NCI-H1417 (cell line): ENCODE measurements at regions not wholly inside any gene's neighbourhood (a gene's known extent, or its start where the extent isn't known, plus 50 kb on each side); places are given as distances from the start of the nearest gene placed in this dataset.

Source experiments
- DNase-seq, 3 experiments: peaks; one replicate each; lab custom pipeline; 2025; lab: John Stamatoyannopoulos, UW

DNA sequence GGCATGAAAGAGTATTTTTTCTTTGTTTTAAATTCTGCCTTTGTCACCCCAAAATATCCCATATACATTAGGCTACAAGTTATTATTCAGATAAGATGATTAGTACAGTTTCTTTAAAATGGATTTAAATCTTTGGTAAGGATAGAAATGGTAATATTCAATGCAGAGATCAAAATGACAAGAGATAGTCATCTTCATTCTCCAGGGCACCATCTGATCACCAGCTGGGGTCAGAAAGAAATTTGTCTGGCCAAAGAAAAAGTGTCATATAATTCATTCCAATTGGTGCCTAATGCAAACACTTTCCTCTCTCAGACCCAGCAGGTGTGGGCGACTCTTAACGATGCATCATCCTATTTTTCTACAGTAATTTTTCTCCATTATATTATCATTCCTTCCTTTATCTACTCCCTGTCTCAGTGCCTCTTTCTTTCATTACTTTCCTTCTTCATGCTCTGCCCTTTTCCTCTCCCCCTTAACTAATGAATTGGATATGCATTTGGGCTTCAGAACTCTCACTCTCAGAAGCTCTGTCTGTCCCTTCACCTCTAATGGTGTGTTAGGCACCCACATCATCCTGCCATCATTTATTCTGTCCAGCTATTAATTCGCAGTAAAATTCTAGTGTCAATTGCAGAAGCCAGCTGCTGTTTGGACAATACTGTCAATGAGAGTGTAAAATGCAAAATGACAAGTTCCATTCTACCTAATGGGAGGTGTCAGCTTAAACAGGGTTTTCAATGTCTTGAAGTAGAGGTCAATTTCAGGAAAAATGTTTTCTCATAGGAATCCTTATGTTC, 570.5 kb downstream of the TDRD15 start:
- DNase-seq, result peak in 1 of 3 experiments; percentile 19

DNA sequence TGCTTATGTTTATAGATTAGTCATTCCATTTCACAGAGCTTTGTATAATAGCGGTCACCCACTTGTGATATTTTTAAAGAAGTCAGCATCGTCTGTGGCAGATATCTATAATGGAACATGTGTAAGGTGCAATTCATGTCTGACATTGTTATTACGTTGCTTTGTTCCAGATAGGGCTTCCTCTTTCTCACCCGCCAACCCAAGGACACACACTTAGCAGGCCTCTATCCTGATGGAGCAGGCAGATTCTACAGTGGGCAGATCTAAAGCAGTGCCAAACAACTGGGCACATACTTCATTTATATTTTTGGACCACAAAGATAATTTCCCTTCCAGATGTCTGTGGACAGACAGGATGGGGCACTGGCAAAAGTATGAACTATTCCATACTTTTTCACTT, 573.1 kb downstream of the TDRD15 start:
- DNase-seq, result no peak

DNA sequence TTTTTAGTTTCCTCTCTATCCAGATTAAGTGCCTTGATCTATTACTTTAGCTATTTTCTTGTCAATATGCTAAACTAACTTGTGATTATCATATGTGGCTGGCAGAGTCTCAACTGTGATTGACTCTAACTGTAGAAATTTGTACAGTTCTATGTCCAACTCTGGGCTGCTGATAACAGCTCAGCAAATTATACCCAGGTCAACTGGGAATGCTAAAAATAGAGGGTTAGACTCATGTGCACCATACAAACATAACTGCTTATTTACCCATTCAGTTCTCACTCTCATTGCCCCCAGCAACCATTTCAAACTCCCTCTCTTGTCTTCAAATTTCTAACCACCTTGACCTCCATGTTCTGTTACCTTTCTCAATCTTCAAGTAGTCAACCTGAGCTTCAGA, 576.9 kb downstream of the TDRD15 start:
- no peak for DNase-seq

- DNase-seq, result no peak
Observed at GRCh38 chr2:21710031-21710430, 586.3 kb downstream of the TDRD15 start.

- DNase-seq, result no peak
Observed at GRCh38 chr2:21710496-21710895, 586.7 kb downstream of the TDRD15 start.

- DNase-seq, result no peak
Observed at GRCh38 chr2:21715887-21716286, 592.1 kb downstream of the TDRD15 start.

- DNase-seq, result peak in 1 of 3 experiments; percentile 11
Observed at GRCh38 chr2:21727101-21727500, 603.3 kb downstream of the TDRD15 start.

DNA sequence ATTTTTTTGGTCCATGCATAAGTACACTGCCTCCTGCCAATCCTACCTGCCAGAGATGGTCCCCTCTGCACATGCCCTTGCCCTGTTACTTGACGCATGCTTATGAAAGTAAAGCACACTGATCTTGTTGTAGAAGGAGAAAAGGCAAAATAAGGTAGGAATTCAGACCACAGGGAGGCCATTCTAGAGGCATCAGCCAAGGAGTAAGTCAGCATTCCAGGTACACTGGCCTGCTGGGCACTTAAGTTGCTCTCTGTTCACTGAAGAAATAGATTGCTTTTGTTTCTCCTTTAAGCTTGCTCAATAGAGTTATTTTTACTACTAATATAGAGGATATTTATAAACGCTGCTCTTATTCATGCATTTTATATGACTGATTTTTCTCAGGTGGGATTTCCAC, 604.4 kb downstream of the TDRD15 start:
- no peak for DNase-seq

- no peak for DNase-seq
Observed at GRCh38 chr2:21730141-21730540, 606.4 kb downstream of the TDRD15 start.

DNA sequence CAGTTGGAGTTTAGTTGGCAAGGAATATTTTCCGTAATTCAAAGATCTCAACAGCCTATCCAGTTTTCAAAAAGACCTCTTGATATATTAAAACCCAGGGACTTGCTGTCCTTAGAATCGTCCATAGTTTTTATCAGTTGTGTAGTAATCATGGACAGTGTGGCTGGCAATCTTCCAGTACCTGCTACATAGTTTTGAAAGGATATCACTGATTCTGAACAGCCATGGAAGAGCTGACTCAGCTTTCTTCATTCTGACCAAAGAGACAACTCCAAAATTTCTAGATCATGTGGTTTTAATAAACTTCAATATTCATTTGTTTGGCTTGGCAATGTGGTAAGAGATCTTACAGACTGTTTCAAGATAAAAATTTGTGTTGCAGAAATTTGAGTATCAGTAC, 616.7 kb downstream of the TDRD15 start:
- no peak for DNase-seq

DNA sequence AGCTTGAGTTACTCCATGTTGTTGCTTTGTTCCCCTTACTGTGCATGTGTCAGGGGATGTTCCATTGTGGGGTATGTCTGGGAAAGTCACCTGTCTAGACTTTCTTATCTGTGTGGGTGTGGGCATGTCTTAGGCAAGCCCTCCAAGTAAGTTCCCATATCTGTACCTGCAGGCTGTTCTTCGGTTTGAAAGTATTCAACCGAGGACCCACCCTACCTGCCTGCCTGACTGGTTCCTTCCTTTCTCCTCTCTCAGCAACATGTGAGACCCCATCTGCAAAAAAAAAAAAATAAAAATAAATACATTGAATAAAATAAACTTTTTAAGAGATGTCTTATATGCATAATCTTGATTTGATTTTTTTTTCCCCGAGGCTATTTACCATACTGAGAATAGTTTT, 622.7 kb downstream of the TDRD15 start:
- DNase-seq, result no peak

DNA sequence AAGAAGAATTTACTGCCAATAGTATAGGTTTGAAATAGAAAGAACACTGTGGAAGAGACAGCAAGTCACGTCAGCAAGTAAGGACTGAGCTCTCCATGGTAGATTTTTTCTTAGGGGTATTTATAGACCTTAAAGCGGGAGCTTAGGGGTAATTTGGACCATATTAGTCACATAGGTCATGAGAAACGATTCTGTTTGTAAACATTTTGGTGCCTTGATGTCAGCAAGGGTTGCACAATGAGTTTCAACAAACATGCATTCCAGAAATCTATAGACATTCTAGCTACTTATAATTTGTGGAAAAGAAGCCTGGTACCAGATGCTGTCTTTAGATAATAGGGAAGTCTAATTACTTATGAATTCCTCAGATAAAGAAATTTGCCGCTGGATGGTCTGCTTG, 624.7 kb downstream of the TDRD15 start:
- DNase-seq, result no peak

- peak in 2 of 3 experiments; percentile 6 to 15 for DNase-seq
Observed at GRCh38 chr2:21754164-21754788, 630.5 kb downstream of the TDRD15 start.

- no peak for DNase-seq
Observed at GRCh38 chr2:21757805-21758430, 634.1 kb downstream of the TDRD15 start.

GRCh38 chr2:21759819-21760218, 636.1 kb downstream of the TDRD15 start:
- DNase-seq, result no peak

- no peak for DNase-seq
Observed at GRCh38 chr2:21761361-21761760, 637.6 kb downstream of the TDRD15 start.

- DNase-seq, result no peak
Observed at GRCh38 chr2:21763501-21763900, 639.7 kb downstream of the TDRD15 start.

GRCh38 chr2:21770787-21771186, 647.0 kb downstream of the TDRD15 start:
- DNase-seq, result no peak

GRCh38 chr2:21772624-21773023, 648.9 kb downstream of the TDRD15 start:
- DNase-seq, result no peak

- no peak for DNase-seq
Observed at GRCh38 chr2:21773168-21773567, 649.4 kb downstream of the TDRD15 start.

DNA sequence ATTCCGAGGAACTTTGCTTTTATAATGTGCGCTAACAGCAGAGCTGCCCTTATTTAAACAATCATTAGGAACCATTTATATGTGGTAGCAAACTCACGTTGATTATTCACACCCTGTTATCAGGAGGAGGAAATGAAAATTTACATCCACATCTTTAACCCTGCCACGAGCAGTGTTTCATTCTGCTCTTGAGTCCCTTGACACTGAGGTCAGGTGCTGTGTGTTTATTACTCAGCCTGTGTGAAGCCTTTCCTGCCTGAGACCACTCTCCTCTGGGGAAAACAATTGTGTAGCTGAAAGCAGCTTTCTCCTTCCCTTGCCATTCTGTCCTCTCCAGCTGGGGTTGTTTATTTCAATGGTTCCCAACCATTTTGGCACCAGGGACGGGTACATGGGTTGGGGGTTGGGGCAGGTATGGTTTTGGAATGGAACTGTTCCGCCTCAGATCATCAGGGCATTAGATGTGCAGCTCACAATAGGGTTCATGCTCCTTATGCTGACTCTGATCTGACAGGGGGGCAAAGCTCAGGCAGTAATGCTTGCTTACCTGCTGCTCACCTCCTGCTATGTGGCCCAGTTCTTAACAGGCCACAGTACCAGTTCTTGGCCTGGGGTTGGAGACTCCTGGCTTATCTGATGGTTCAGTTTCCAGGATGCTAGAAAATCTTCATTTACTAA, 651.1 kb downstream of the TDRD15 start:
- DNase-seq, result no peak

DNA sequence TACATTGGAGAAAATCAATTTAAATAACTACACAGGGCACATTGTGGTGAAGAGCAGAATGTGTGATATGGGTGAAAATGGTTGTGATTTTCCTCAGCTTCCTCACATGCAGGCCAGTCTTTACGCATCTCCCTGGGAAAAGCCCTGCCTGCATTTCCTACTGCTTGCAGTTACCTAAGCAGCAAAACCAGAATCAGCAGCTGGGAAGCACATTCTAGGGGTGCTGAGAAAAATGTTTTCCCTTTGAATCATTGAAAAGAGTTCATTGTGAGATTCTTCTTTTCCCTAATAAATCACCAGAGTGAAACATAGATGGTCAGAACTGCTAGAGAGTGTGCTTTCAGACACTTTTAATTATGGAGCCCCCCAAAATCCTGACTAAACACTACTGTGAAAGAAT, 656.0 kb downstream of the TDRD15 start:
- DNase-seq, result no peak

GRCh38 chr2:21781962-21782361, 658.2 kb downstream of the TDRD15 start:
- DNase-seq, result no peak
